GM12878 (cell line): ENCODE measurements at regions not wholly inside any gene's neighbourhood (a gene's known extent, or its start where the extent isn't known, plus 50 kb on each side); places are given as distances from the start of the nearest gene placed in this dataset.
"Not testable (repeated sequence)": the region's sequence is repeated elsewhere in the genome, so short reads cannot be mapped to it uniquely, and the experiment has no call there.

ENCODE experiments used
- ATAC-seq: fragments of 200-7000 bp; cut with Tn5 transposase; 3 replicates; pipeline ENCODE4 v1.9.1; 2020; ENCODE audit warnings: mild to moderate bottlenecking, moderate library complexity
- BruUV-seq: library from RNA; stranded (reverse); fragments of 400-500 nt; replicated peaks from 2 replicates; lab custom pipeline; 2021; lab: Mats Ljungman, UMichigan
- CTCF ChIA-PET: fragments of 300-600 bp; sonication (Branson Sonifier 250); formaldehyde crosslinking; extraction: SDS; loops from one replicate; lab custom pipeline; 2021; ENCODE audit warnings: inconsistent platforms; lab: Yijun Ruan, JAX
- POLR2A ChIA-PET: fragments of 350-600 bp; formaldehyde crosslinking; extraction: SDS; loops from one replicate; lab custom pipeline; 2021; ENCODE audit warnings: inconsistent platforms; lab: Charles Lee
- RAD21 ChIA-PET: fragments of 300-600 bp; sonication (Branson Sonifier 250); formaldehyde crosslinking; loops from one replicate; lab custom pipeline; 2023; ENCODE audit warnings: antibody characterized with exemption; ENCODE audit not compliant: unreplicated experiment; lab: Charles Lee
- SMC1A ChIA-PET: fragments of 300-600 bp; sonication (Branson Sonifier 250); formaldehyde crosslinking; loops from one replicate; lab custom pipeline; 2023; ENCODE audit not compliant: unreplicated experiment, uncharacterized antibody; lab: Charles Lee
- DNase-seq: peaks from one replicate; pipeline ENCODE4 v3.0.0-alpha.2; 2011; ENCODE audit warnings: low read depth, low spot score
- FAIRE-seq: peaks from 3 replicates; lab custom pipeline; 2011; peaks lifted over from hg19 to GRCh38; lab: Jason Lieb, UNC
- H2AFZ ChIP-seq: 2 replicates; pipeline ENCODE4 v1.6.0; 2011; ENCODE audit warnings: low read depth, low read length, control low read depth; ENCODE audit not compliant: control insufficient read depth
- H3K27ac ChIP-seq: 2 replicates; pipeline ENCODE4 v1.5.1; 2011; ENCODE audit warnings: control low read depth; ENCODE audit not compliant: control insufficient read depth, insufficient read depth
- H3K27me3 ChIP-seq, 2 experiments: replicated peaks in 1 of 2; 2 replicates each; pipeline versions ENCODE4 v1.6.0 to v1.6.1; 2011; ENCODE audit warnings: low read length in 1 of 2; ENCODE audit not compliant: control insufficient read depth in 2 of 2, insufficient read depth in 2 of 2
- H3K36me3 ChIP-seq, 2 experiments: 2 replicates each; pipeline ENCODE4 v1.5.1; 2011; ENCODE audit warnings: low read length in 1 of 2; ENCODE audit not compliant: control insufficient read depth in 2 of 2, insufficient read depth in 2 of 2
- H3K4me1 ChIP-seq: 2 replicates; pipeline ENCODE4 v1.6.1; 2011; ENCODE audit warnings: mild to moderate bottlenecking, low read length, moderate library complexity, mixed read lengths; ENCODE audit not compliant: control insufficient read depth, insufficient read depth
- H3K4me2 ChIP-seq: 2 replicates; pipeline ENCODE4 v1.6.0; 2011; ENCODE audit warnings: control low read depth; ENCODE audit not compliant: control insufficient read depth, insufficient read depth
- H3K4me3 ChIP-seq: fragments of 200-600 bp; sonication (generic); 2 replicates; pipeline ENCODE4 v1.5.1; 2016
- H3K79me2 ChIP-seq: 2 replicates; pipeline ENCODE4 v1.6.0; 2011; ENCODE audit warnings: low read length; ENCODE audit not compliant: control insufficient read depth, insufficient read depth
- H3K9ac ChIP-seq: 2 replicates; pipeline ENCODE4 v1.8.0; 2011; ENCODE audit warnings: low read length, control low read depth, mixed read lengths; ENCODE audit not compliant: control insufficient read depth, insufficient read depth
- H3K9me3 ChIP-seq: replicated peaks from 3 replicates; pipeline ENCODE4 v1.5.1; 2011; ENCODE audit warnings: mild to moderate bottlenecking, low read length; ENCODE audit not compliant: control insufficient read depth, insufficient read depth
- H4K20me1 ChIP-seq: 2 replicates; pipeline ENCODE4 v1.6.0; 2011; ENCODE audit not compliant: control insufficient read depth, insufficient read depth
- WGBS: methylation state at CpG from one replicate; pipeline ENCODE4 v1.1.6; 2016; ENCODE audit warnings: low lambda C conversion rate; ENCODE audit not compliant: insufficient replicate concordance, insufficient coverage; ENCODE audit errors: missing lambda C conversion rate; 5-methylcytosine and 5-hydroxymethylcytosine counted together
- in situ Hi-C: fragments of 300-500 bp; cut with MboI; formaldehyde crosslinking; loops from 9 replicates; pipeline ENCODE4 v1.14.3; 2018; ENCODE audit warnings: mixed read lengths
- intact Hi-C: fragments of 100-400 bp; cut with micrococcal nuclease; formaldehyde crosslinking; loops from one replicate; pipeline ENCODE4 v1.14.2; 2022; ENCODE audit not compliant: unreplicated experiment

DNA sequence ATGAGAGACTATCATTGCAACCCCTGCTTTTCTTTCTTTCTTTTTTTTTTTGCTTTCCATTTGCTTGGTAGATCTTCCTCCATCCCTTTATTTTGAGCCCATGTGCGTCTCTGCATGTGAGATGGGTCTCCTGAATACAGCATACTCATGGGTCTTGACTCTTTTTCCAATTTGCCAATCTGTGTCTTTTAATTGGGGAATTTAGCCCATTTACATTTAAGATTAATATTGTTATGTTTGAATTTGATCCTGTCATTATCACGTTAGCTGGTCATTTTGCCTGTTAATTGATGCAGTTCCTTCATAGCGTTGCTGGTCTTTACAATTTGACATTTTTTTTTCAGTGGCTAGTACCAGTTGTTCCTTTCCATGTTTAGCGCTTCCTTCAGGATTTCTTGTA is 211.5 kb upstream of the SLC38A2 start:
- in situ Hi-C loops, intact Hi-C loops, H3K4me1 ChIP-seq, H3K9ac ChIP-seq, H4K20me1 ChIP-seq, H3K27me3 ChIP-seq, POLR2A ChIA-PET, RAD21 ChIA-PET, H3K27ac ChIP-seq, H3K4me3 ChIP-seq, BruUV-seq, H3K36me3 ChIP-seq, H3K9me3 ChIP-seq, H2AFZ ChIP-seq, H3K79me2 ChIP-seq, H3K4me2 ChIP-seq, DNase-seq, ATAC-seq, FAIRE-seq, CTCF ChIA-PET: not testable (repeated sequence)
- 71% methylated on average over 4 of the region's 4 CpGs for WGBS
- SMC1A ChIA-PET, result interaction anchor here (0.7 to 1.7 kb wide), 2 partner anchors 10 to 63 kb away, joined by 3 to 5 read pairs; no protein-coding TSS in a partner anchor

DNA sequence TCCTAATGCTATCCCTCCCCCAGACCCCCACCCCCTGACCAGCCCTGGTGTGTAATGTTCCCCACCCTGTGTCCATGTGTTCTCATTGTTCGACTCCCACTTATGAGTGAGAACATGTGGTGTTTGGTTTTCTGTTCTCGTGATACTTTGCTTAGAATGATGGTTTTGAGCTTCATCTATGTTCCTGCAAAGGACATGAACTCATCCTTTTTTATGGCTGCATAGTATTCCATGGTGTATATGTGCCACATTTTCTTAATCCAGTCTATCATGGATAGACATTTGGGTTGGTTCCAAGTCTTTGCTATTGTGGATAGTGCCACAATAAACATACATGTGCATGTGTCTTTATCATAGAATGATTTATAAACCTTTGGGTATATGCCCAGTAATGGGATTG is 209.4 kb upstream of the SLC38A2 start:
- H3K36me3 ChIP-seq, CTCF ChIA-PET, H2AFZ ChIP-seq, FAIRE-seq, RAD21 ChIA-PET, H3K4me2 ChIP-seq, intact Hi-C loops, H3K9me3 ChIP-seq, DNase-seq, BruUV-seq, in situ Hi-C loops, ATAC-seq, H4K20me1 ChIP-seq, POLR2A ChIA-PET, H3K79me2 ChIP-seq, H3K27ac ChIP-seq, H3K4me1 ChIP-seq, H3K27me3 ChIP-seq, H3K9ac ChIP-seq, H3K4me3 ChIP-seq: not testable (repeated sequence)
- 50% methylated on average over 2 of the region's 2 CpGs for WGBS
- SMC1A ChIA-PET, result interaction anchor here (2.4 kb wide), 1 partner anchor 10 kb away, joined by 5 read pairs; no protein-coding TSS in a partner anchor
